ENCODE measurements at regions not wholly inside any gene's neighbourhood (a gene's known extent, or its start where the extent isn't known, plus 50 kb on each side); places are given as distances from the start of the nearest gene placed in this dataset.

GRCh38 chr2:107622741-107623310 is 203.9 kb upstream of the RGPD4 start:
- TF ChIP-seq POLR2A (IDR thresholded peaks at IDR 0.05) (no peak), CTCF (IDR thresholded peaks at IDR 0.05 in 4 of 5, conservative IDR thresholded peaks at IDR 0.05 in 1 of 5) (no peak)

All from gastrocnemius medialis (tissue), 4 donors.